K562 (cell line): ENCODE measurements at regions not wholly inside any gene's neighbourhood (a gene's known extent, or its start where the extent isn't known, plus 50 kb on each side); places are given as distances from the start of the nearest gene placed in this dataset.

ENCODE experiments used
- ATAC-seq: fragments of 200-7000 bp; cut with Tn5 transposase; 3 replicates; pipeline ENCODE4 v1.9.1; 2020; ENCODE audit warnings: moderate library complexity
- BruUV-seq: library from RNA; stranded (reverse); fragments of 400-500 nt; replicated peaks from 2 replicates; lab custom pipeline; 2021; lab: Mats Ljungman, UMichigan
- CTCF ChIA-PET: fragments of 300-600 bp; formaldehyde crosslinking; extraction: SDS; loops from one replicate; lab custom pipeline; 2021; ENCODE audit warnings: low intra/inter-chr PET ratio; lab: Yijun Ruan, JAX
- POLR2A ChIA-PET: fragments of 300-600, 350-650 bp; sonication (Branson Sonifier 250); formaldehyde crosslinking; extraction: SDS; loops from one replicate; lab custom pipeline; 2021; ENCODE audit warnings: antibody characterized with exemption, inconsistent platforms; lab: Yijun Ruan, JAX
- DNase-seq, 4 experiments: peaks; one replicate each; pipeline versions ENCODE4 v3.0.0 to v3.0.0-alpha.2; 2011 to 2018; ENCODE audit warnings: low spot score in 3 of 4, mixed read lengths in 3 of 4; ENCODE audit errors: extremely low read depth in 1 of 4
- FAIRE-seq: peaks from 2 replicates; lab custom pipeline; 2011; peaks lifted over from hg19 to GRCh38; lab: Jason Lieb, UNC
- H2AFZ ChIP-seq: 2 replicates; pipeline ENCODE4 v1.6.0; 2011; ENCODE audit warnings: low read depth, low read length, control low read depth, inconsistent platforms
- H3K27ac ChIP-seq: fragments of 200-600 bp; 3 replicates; pipeline ENCODE4 v1.8.0; 2011; ENCODE audit warnings: low read depth, mild to moderate bottlenecking, control low read depth, inconsistent platforms, low read length, moderate library complexity, mixed read lengths; ENCODE audit errors: extremely low read depth
- H3K27me3 ChIP-seq, 2 experiments: fragments of 300-600 bp in 1 of 2; 2 replicates in 1 of 2; 3 replicates in 1 of 2; pipeline versions ENCODE4 v1.6.0 to v1.8.0; 2011; ENCODE audit warnings: inconsistent platforms in 2 of 2, low read length in 2 of 2, mild to moderate bottlenecking in 1 of 2, mixed read lengths in 1 of 2, moderate library complexity in 1 of 2; ENCODE audit not compliant: control insufficient read depth in 2 of 2, insufficient read depth in 2 of 2
- H3K36me3 ChIP-seq: fragments of 300-600 bp; 3 replicates; pipeline ENCODE4 v1.8.0; 2011; ENCODE audit warnings: mild to moderate bottlenecking, low read length, inconsistent platforms; ENCODE audit not compliant: control insufficient read depth, insufficient read depth
- H3K4me1 ChIP-seq, 2 experiments: fragments of 200-600 bp in 1 of 2; replicated peaks in 1 of 2; 2 replicates in 1 of 2; 3 replicates in 1 of 2; pipeline versions ENCODE4 v1.5.1 to v1.8.0; 2011; ENCODE audit warnings: inconsistent platforms in 2 of 2, low read length in 2 of 2, mild to moderate bottlenecking in 1 of 2, mixed read lengths in 1 of 2, moderate library complexity in 1 of 2; ENCODE audit not compliant: control insufficient read depth in 2 of 2, insufficient read depth in 2 of 2
- H3K4me2 ChIP-seq: 2 replicates; pipeline ENCODE4 v1.6.1; 2011; ENCODE audit warnings: low read length, control low read depth, inconsistent platforms, mixed read lengths; ENCODE audit not compliant: insufficient read depth
- H3K4me3 ChIP-seq: fragments of 200-600 bp; sonication (generic), shearing (Covaris generic); 2 replicates; pipeline ENCODE4 v1.5.1; 2016; ENCODE audit warnings: control low read depth, inconsistent platforms
- H3K79me2 ChIP-seq: fragments of 200-600 bp; 3 replicates; pipeline ENCODE4 v1.8.0; 2011; ENCODE audit warnings: low read length, inconsistent platforms; ENCODE audit not compliant: control insufficient read depth, insufficient read depth
- H3K9ac ChIP-seq, 2 experiments: 2 replicates each; pipeline versions ENCODE4 v1.6.0 to v1.6.1; 2011; ENCODE audit warnings: low read depth in 2 of 2, low read length in 2 of 2, control low read depth in 1 of 2, inconsistent platforms in 1 of 2, mild to moderate bottlenecking in 1 of 2, mixed read lengths in 1 of 2; ENCODE audit not compliant: insufficient read depth in 1 of 2
- H3K9me1 ChIP-seq: one replicate; pipeline ENCODE4 v1.6.0; 2011; ENCODE audit warnings: inconsistent platforms, mild to moderate bottlenecking, low read length, moderate library complexity; ENCODE audit not compliant: control insufficient read depth, insufficient read depth
- H3K9me3 ChIP-seq: replicated peaks from 2 replicates; pipeline ENCODE4 v1.5.1; 2011; ENCODE audit warnings: low read depth, low read length, inconsistent platforms; ENCODE audit not compliant: control insufficient read depth, insufficient read depth
- H4K20me1 ChIP-seq: replicated peaks from 2 replicates; pipeline ENCODE4 v1.6.1; 2011; ENCODE audit warnings: low read length, inconsistent platforms, mixed read lengths; ENCODE audit not compliant: control insufficient read depth, insufficient read depth
- ASH1L ChIP-seq: fragments of 450-650 bp; IDR thresholded peaks from 2 replicates; pipeline ENCODE4 v1.6.1; 2018; ENCODE audit warnings: borderline replicate concordance, mild to moderate bottlenecking, low read depth; ENCODE audit not compliant: partially characterized antibody
- ATF1 ChIP-seq, 2 experiments: fragments of 450-650 bp in 1 of 2; IDR thresholded peaks; 2 replicates each; pipeline ENCODE4 v1.6.1; 2016; ENCODE audit warnings: missing compliant biosample characterization in 1 of 2, missing genetic modification characterization in 1 of 2
- C11orf30 ChIP-seq: fragments of 450-650 bp; IDR thresholded peaks from 2 replicates; pipeline ENCODE4 v1.6.1; 2016; ENCODE audit warnings: low read depth, mild to moderate bottlenecking
- CREM ChIP-seq: IDR thresholded peaks from 2 replicates; pipeline ENCODE4 v1.6.1; 2014; ENCODE audit warnings: antibody characterized with exemption, low read depth
- KLF6 ChIP-seq: fragments of 250-450 bp; sonication (Bioruptor Pico); IDR thresholded peaks from 2 replicates; pipeline ENCODE4 v1.4.0; 2020; ENCODE audit warnings: mild to moderate bottlenecking, moderate library complexity, borderline replicate concordance
- MAFF ChIP-seq: IDR thresholded peaks from 2 replicates; pipeline ENCODE4 v1.6.1; 2012; ENCODE audit warnings: low read length, improper control_type of control experiment
- MAFG ChIP-seq: fragments of 450-650 bp; conservative IDR thresholded peaks from 2 replicates; pipeline ENCODE4 v1.6.1; 2016; ENCODE audit warnings: missing genetic modification characterization, missing compliant biosample characterization
- MAFK ChIP-seq: IDR thresholded peaks from 2 replicates; pipeline ENCODE4 v1.6.1; 2011; ENCODE audit warnings: low read length, improper control_type of control experiment
- NFYB ChIP-seq: IDR thresholded peaks from 2 replicates; pipeline ENCODE4 v1.6.1; 2011; ENCODE audit warnings: mild to moderate bottlenecking, moderate library complexity; ENCODE audit not compliant: insufficient read length; ENCODE audit errors: extremely low read depth
- SIN3A ChIP-seq, 2 experiments: fragments of 150-350 bp in 1 of 2; IDR thresholded peaks; 2 replicates each; pipeline ENCODE4 v1.6.1; 2011 to 2016; ENCODE audit warnings: borderline replicate concordance in 2 of 2, low read depth in 2 of 2, low read length in 2 of 2, mild to moderate bottlenecking in 2 of 2, moderate library complexity in 2 of 2; ENCODE audit not compliant: control insufficient read depth in 1 of 2
- ZNF316 ChIP-seq: fragments of 450-650 bp; IDR thresholded peaks from 2 replicates; pipeline ENCODE4 v1.6.1; 2016
- WGBS: fragments of 100-300 bp; shearing (Covaris generic); methylation state at CpG from one replicate; pipeline ENCODE4 v1.1.6; 2016; ENCODE audit warnings: low coverage, mixed read lengths; ENCODE audit not compliant: insufficient coverage; ENCODE audit errors: missing lambda C conversion rate; 5-methylcytosine and 5-hydroxymethylcytosine counted together
- in situ Hi-C: fragments of 300-500 bp; cut with MboI; formaldehyde crosslinking; loops from 4 replicates; pipeline ENCODE4 v1.15.0; 2018; ENCODE audit warnings: inconsistent platforms, mixed read lengths
- intact Hi-C: fragments of 100-400 bp; cut with micrococcal nuclease; formaldehyde crosslinking; loops from 2 replicates; pipeline ENCODE4 v1.14.2; 2022
- TF ChIP-seq, protein P1 (sequence below): fragments of 450-650 bp; formaldehyde crosslinking; IDR thresholded peaks from 2 replicates; pipeline ENCODE4 v1.4.0; 2020; ENCODE audit warnings: mild to moderate bottlenecking, moderate library complexity

DNA sequence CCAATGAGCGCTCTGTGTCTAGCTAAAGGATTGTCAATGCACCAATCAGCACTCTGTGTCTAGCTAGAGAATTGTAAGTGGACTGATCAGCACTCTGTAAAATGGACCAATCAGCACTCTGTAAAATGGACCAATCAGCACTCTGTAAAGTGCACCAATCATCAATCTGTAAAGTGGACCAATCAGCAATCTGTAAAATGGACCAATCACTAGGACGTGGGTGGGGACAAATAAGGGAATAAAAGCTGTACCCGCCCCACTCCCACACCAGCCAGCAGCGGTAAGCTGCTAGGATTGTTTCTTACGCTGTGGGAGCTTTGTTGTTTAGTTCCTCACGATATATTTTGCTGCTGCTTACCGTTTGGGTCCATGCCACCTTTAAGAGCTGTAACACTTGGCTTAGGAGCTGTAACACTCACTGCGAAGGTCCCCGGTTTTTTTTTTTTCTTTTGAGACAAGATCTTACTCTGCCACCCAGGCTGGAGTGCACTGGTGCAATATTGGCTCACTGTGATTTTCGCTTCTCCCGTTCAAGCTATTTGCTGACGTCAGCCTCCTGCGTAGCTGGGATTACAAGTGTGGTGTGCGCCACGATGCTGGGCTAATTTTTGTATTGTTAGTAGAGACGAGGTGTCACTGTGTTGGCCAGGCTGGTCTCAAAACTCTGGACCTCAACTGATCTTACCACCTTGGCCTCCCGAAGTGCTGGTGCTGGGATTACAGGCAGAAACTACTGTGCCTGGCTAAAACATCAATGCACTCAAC, 184.8 kb downstream of the PTPN20 start:
- Histone ChIP-seq H3K9me1 (no peaks in the 10 kb centered on the region), H3K4me2 (no peak overlapping the region), H3K9me3 (no peaks in the 10 kb centered on the region), H4K20me1 (no peaks in the 10 kb centered on the region; the same call in 1 of the 2 replicates), H3K27me3 (peaks cover 10 to 43% of the 10 kb centered on the region in 2 experiments; a peak in 3 of 5 replicates), H3K79me2 (no peaks in the 10 kb centered on the region), H3K27ac (no peak overlapping the region), H3K9ac (no peak overlapping the region), H3K4me3 (no peak overlapping the region), H3K4me1 (no peaks in the 10 kb centered on the region), H2AFZ (no peak overlapping the region), H3K36me3 (no peaks in the 10 kb centered on the region)
- FAIRE-seq (no peak), ATAC-seq (peak; percentile 81), DNase-seq (peak; percentile 4 to 31 (median 22))
- TF ChIP-seq C11orf30 (peak; percentile 49; the same call in 1 of the 2 replicates), KLF6 (no peak), ZNF316 (peak; percentile 58), MAFG (tag) (0 out of 2 replicates have a peak, but pooled peaks have one; percentile 43), ASH1L (peak; percentile 39), CREM (peak; percentile 55), NFYB (peak; percentile 58), ATF1 (CRISPR knock-in tag; IDR thresholded peaks at IDR 0.05) (no peak), ATF1 (tag; IDR thresholded peaks at IDR 0.05) (0 out of 2 replicates have a peak, but pooled peaks have one; percentile 14), MAFK (peak; percentile 81), SIN3A (IDR thresholded peaks at IDR 0.05; ENCODE audit: borderline replicate concordance in 2 of 2, control insufficient read depth in 1 of 2, low read depth in 2 of 2, low read length in 2 of 2) (no peak), MAFF (peak; percentile 65)
- TF ChIP-seq, protein P1, sequence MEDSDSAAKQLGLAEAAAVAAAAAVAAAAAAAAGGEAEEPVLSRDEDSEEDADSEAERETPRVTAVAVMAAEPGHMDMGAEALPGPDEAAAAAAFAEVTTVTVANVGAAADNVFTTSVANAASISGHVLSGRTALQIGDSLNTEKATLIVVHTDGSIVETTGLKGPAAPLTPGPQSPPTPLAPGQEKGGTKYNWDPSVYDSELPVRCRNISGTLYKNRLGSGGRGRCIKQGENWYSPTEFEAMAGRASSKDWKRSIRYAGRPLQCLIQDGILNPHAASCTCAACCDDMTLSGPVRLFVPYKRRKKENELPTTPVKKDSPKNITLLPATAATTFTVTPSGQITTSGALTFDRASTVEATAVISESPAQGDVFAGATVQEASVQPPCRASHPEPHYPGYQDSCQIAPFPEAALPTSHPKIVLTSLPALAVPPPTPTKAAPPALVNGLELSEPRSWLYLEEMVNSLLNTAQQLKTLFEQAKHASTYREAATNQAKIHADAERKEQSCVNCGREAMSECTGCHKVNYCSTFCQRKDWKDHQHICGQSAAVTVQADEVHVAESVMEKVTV (CRISPR knock-in tag), result no peak
- no TSS peak for BruUV-seq
- ChIA-PET CTCF (no interaction called here), POLR2A (interaction anchor here (0.7 to 1.6 kb wide), 4 partner anchors 9 to 24 kb away, joined by 3 read pairs; no protein-coding TSS in a partner anchor)
- in situ Hi-C loops (no loop called here), intact Hi-C loops (no loop called here)
- WGBS, result 2% methylated on average over 17 of the region's 17 CpGs
